HG03521 (cell line): ENCODE measurements at regions not wholly inside any gene's neighbourhood (a gene's known extent, or its start where the extent isn't known, plus 50 kb on each side); places are given as distances from the start of the nearest gene placed in this dataset.

Experiments
- ATAC-seq: cut with Tn5 transposase; IDR thresholded peaks from one replicate; pipeline ENCODE4 v1.9.1; 2021; ENCODE audit warnings: mild to moderate bottlenecking, moderate library complexity; ENCODE audit not compliant: unreplicated experiment

GRCh38 chr17:72206376-72206775, 85.6 kb downstream of the SOX9 start:
- no peak for ATAC-seq

- no peak for ATAC-seq
Measured at GRCh38 chr17:72208832-72209231, 88.0 kb downstream of the SOX9 start.

GRCh38 chr17:72212041-72212440, 91.2 kb downstream of the SOX9 start:
- no peak for ATAC-seq

DNA sequence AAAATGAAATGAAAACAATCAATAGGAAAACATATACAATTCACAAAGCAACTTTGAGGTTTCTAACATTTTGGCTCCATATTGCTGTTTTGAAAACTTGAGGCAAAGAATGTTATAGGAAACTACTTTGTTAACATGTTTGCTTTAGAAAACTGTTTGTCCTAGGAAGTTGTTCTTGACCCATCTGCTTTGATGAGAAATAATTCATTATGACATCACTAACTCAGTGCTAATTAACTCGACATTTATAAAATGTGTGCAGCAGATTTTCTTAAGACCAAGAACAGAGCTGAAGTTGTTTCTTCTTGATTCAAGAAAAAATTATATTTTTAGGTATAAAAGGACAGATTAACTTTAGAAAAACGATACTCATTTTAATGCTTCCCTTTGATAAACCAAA, 94.7 kb downstream of the SOX9 start:
- ATAC-seq = no peak

GRCh38 chr17:72215928-72216327, 95.1 kb downstream of the SOX9 start:
- ATAC-seq = no peak

- ATAC-seq = no peak
Measured at GRCh38 chr17:72219137-72219823, 98.5 kb downstream of the SOX9 start.

GRCh38 chr17:72219824-72220493, 99.1 kb downstream of the SOX9 start:
- no peak for ATAC-seq

- no peak for ATAC-seq
Measured at GRCh38 chr17:72222661-72223380, 102.0 kb downstream of the SOX9 start.

- ATAC-seq = no peak
Measured at GRCh38 chr17:72223866-72224291, 103.1 kb downstream of the SOX9 start.

DNA sequence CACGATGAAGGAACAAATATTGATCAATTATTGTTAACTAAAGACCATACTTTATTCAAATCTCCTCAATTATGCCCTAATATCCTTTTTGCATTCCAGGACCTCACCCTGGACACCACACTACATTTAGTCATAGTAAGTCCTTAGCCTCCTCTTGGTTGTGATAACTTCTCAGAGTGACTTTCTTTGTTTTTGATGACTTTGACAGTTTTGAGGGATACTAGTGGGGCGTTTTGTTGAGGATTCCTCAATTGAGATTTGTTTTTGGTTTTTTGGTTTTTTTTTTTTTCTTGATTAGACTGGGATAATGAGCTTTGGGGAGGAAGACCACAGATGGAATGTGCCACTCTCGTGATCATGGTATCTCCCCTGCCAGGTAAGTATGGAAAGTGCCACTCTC, 105.5 kb downstream of the SOX9 start:
- ATAC-seq = no peak

DNA sequence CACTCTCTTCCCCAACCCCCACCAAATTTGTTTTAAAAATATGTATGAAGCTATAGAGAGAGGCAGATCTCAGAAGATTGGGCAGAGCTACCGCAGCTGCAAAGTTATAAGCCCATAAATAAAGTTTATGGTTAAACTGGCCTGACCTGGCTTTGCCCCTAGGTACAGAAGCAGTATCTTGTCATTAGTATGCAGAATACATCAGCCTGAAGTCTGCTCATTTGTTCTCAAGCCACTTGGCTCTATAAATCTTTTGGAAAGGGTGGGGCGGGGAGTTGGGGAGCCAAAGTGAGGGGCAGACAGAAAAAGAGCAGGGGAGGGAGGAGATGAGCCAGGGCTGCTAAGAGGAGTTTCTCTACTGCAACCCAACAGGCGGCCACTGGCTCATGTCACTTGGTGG, 113.2 kb downstream of the SOX9 start:
- no peak for ATAC-seq

DNA sequence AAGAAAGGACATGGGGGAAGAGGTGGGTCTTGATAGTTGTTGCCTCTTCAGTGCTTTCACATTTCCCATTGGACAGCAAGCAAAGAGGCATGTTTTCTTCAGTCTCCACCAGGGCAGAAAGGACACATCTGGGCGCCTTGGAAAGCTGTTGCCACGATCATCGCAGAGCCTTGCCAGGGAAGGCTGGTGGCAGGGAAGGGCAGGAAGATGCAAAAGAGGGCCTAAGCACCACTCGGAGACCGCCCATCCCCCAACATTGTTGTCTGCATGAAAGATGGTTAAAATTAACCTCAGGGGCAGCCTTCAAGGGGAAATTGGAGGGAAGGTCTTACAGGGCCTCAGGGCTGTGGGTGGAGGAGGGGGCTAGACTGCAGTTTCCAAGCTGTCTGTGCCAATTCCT, 114.2 kb downstream of the SOX9 start:
- no peak for ATAC-seq

DNA sequence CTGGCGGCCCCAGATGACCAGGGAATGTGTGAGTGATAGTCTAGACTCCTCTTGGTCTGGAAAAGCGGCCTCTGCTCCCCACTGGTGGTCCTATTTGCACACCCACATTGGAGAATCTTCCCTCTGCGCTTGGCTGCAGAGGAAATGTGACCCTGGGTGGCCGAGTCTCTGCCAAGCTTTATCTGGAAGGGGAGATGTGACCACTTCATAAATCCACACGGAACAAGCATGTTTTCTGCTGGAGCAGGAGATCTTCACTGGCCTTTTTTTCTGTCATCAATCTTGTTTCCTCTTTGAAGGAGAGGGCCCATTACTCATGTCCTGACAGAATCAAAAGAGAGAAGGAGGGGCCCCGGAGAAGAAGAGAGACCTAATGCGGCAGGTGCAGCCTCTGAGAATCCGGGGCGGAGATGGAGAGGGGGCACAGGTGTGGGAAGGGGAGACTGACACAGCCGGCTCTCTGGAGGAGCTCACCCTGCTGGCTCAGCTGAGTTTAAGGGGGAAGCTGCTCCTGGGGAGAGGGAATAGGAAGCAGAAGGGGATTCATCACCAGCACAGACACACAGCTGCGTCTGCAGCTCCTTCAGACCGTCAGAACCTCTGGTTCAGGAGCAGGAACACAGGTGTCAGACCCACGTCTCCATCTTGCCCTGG, 116.3 kb downstream of the SOX9 start:
- no peak for ATAC-seq

DNA sequence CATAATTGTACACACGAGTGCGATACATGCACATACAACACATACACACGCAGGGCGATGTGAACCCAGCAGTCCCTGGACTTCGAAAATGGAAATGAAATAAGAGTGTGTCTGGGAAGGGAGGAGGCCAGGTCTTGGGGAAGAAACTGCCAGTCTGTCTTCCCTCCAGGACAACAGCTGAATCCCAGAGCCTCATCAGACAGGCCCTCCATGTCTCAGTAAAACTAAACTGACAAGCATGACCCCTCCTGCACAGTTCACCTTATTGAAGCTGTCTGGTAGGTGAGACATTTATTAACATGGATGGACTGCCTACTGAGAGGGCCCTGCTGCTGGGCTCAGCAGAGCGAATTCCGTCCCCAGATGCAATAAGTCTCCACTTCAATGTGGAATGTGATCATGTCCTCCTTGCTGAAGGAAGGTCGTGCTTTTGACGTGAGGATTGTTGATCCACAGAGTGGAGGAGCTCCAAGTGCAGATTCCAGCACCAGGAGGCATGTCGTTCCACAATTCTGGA, 117.4 kb downstream of the SOX9 start:
- no peak for ATAC-seq

- ATAC-seq = no peak
Measured at GRCh38 chr17:72239548-72239947, 118.7 kb downstream of the SOX9 start.

DNA sequence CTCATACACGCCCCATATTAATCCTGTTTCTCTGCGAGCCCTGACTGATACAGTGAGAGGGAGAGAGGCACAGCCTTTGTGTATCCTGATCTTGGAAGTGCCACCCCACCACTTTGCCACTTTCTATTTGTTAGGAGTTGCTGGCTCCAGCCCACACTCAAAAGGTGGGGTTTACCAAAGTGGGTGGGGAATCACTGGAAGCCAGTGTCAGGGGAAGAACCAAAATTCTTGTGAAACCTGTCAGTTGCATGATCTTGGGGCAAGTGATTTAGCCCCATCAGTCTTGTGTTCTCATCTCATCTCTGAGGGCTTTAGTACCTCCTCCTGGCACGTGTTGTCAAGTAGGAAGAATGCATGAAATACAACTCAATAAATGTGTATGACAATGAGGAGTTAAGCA, 119.5 kb downstream of the SOX9 start:
- no peak for ATAC-seq

- no peak for ATAC-seq
Measured at GRCh38 chr17:72244494-72244893, 123.7 kb downstream of the SOX9 start.

DNA sequence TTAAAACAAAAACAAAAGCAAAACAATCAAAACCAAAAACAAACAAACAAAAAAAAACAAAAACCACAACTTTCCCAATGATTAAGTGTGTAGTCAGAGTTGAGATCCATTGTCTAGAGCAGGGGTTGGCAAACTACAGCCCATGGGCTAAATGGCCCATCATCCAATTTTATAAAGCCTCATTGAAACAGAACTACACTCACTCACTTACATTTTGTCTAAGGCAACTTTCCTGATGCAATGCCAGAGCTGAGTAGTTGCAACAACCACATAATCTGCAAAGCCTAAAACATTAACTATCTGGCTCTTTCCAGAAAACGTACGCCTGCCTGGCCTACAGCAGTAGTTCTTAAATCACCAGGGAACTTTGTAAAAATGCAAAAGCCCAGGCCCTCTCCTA, 124.1 kb downstream of the SOX9 start:
- ATAC-seq = no peak

DNA sequence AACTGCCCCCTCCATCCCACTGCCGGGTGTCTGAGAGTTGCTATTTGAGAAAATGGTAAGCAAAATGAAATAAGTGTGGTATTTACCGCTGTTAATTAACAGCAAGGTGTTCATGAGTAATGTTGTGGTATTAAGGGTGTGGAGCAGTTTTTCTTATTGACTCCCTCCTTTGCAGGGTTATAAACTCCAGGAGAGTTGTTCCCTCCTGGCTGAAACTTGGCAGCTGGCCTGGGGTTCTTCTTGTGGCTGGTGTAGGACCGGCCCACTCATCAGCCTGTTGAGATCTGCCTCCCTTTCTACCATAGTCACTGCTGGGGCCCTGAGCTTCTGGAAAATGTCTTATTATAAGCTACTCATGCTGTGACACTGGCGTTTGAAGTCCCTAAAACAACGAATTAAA, 128.6 kb downstream of the SOX9 start:
- no peak for ATAC-seq

- no peak for ATAC-seq
Measured at GRCh38 chr17:72250206-72250605, 129.4 kb downstream of the SOX9 start.

DNA sequence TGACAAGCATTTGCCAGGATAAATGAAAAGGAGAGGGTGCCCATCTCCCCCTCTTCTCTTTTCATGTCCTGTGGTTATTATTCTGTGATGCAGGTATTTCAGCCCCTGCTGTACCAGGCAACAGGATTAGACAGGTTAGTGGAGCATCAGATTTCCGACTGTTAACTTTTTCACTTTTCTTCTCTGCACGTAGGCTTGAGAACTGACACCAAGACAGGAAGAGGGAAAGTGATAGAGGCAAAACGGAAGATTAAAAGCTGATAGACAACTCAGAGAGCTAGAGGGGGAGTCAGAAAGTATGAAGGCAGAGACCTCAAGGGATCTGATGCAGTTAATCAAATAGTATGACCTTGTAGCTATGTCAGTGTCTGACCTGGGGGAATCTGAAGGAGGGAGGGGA, 132.8 kb downstream of the SOX9 start:
- ATAC-seq = no peak
